Thyroid gland (tissue), 4 donors: ENCODE measurements at regions not wholly inside any gene's neighbourhood (a gene's known extent, or its start where the extent isn't known, plus 50 kb on each side); places are given as distances from the start of the nearest gene placed in this dataset.

ENCODE experiments used
- DNase-seq, 2 donors: peaks; one replicate each; pipeline ENCODE4 v3.0.0-alpha.2; 2019
- H3K27ac ChIP-seq, 3 donors: fragments of 200-600 bp; sonication (generic); 1 replicate in 2 of 3; 2 replicates in 1 of 3; pipeline ENCODE4 v1.5.1; 2016 to 2019; ENCODE audit warnings: mild to moderate bottlenecking in 1 of 3, moderate library complexity in 1 of 3
- H3K27me3 ChIP-seq: fragments of 200-600 bp; sonication (generic); one replicate; pipeline ENCODE4 v1.5.1; 2019
- H3K36me3 ChIP-seq, 2 donors: fragments of 200-600 bp; sonication (generic); one replicate each; pipeline ENCODE4 v1.5.1; 2016 to 2019
- H3K4me1 ChIP-seq, 2 donors: fragments of 200-600 bp; sonication (generic); one replicate each; pipeline ENCODE4 v1.5.1; 2017 to 2019
- H3K4me3 ChIP-seq, 3 donors: fragments of 200-600 bp; sonication (generic); replicated peaks in 1 of 3; 1 replicate in 2 of 3; 2 replicates in 1 of 3; pipeline ENCODE4 v1.5.1; 2016; ENCODE audit warnings: mild to moderate bottlenecking in 1 of 3
- H3K9me3 ChIP-seq: fragments of 200-600 bp; sonication (generic); one replicate; pipeline ENCODE4 v1.5.1; 2017
- CTCF ChIP-seq, 6 experiments: fragments of 200-600 bp in 3 of 6; fragments of 450-650 bp in 3 of 6; sonication (generic) in 3 of 6; IDR thresholded peaks; one replicate each; pipeline ENCODE4 v1.5.1; 2016 to 2019; ENCODE audit warnings: antibody characterized with exemption in 6 of 6, mild to moderate bottlenecking in 2 of 6, inconsistent platforms in 1 of 6, moderate library complexity in 1 of 6
- POLR2A ChIP-seq, 2 donors: fragments of 450-650 bp; IDR thresholded peaks; one replicate each; pipeline ENCODE4 v1.6.1; 2017; ENCODE audit warnings: antibody characterized with exemption in 2 of 2, mild to moderate bottlenecking in 2 of 2, moderate library complexity in 1 of 2
- WGBS, 2 donors: methylation state at CpG; one replicate each; pipeline ENCODE4 v1.1.5; 2017; 5-methylcytosine and 5-hydroxymethylcytosine counted together
- intact Hi-C: fragments of 100-400 bp; cut with DNase I; formaldehyde crosslinking; loops from one replicate; pipeline ENCODE4 v1.15.1; 2023

- WGBS, 2 donors = 65 to 79% methylated on average over 2 of the region's 2 CpGs
- H3K4me3 ChIP-seq = no peak overlapping the region
These were observed 1373.1 kb downstream of the STIM2 start for GRCh38 chr4:28233724-28234123.

GRCh38 chr4:28238876-28239275 lies 1378.2 kb downstream of the STIM2 start:
- intact Hi-C loops = no loop called here
- H3K27ac ChIP-seq = no peak overlapping the region
- H3K4me3 ChIP-seq = no peak overlapping the region
- WGBS, 2 donors = 57 to 61% methylated on average over 3 of the region's 3 CpGs
- DNase-seq = no peak
- no peaks in the 10 kb centered on the region for H3K27me3 ChIP-seq
- H3K9me3 ChIP-seq = no peaks in the 10 kb centered on the region
- no peak for TF ChIP-seq CTCF (IDR thresholded peaks at IDR 0.05)
- no peak for TF ChIP-seq POLR2A (IDR thresholded peaks at IDR 0.05)
- no peaks in the 10 kb centered on the region for H3K4me1 ChIP-seq
- no peaks in the 10 kb centered on the region for H3K36me3 ChIP-seq

More at GRCh38 chr4:28233724-28234123, 1373.1 kb downstream of the STIM2 start:
- TF ChIP-seq POLR2A (IDR thresholded peaks at IDR 0.05) (no peak), CTCF (IDR thresholded peaks at IDR 0.05) (no peak)
- Histone ChIP-seq H3K9me3 (no peaks in the 10 kb centered on the region), H3K27ac (no peak overlapping the region), H3K27me3 (no peaks in the 10 kb centered on the region), H3K36me3 (no peaks in the 10 kb centered on the region), H3K4me1 (no peaks in the 10 kb centered on the region)
- intact Hi-C loops = no loop called here
- no peak for DNase-seq

- H3K9me3 ChIP-seq = no peaks in the 10 kb centered on the region
- intact Hi-C loops = no loop called here
- H3K36me3 ChIP-seq = no peaks in the 10 kb centered on the region
- 59 to 62% methylated on average over 2 of the region's 2 CpGs for WGBS, 2 donors
- no peak overlapping the region for H3K4me3 ChIP-seq
- H3K4me1 ChIP-seq = no peaks in the 10 kb centered on the region
- no peak overlapping the region for H3K27ac ChIP-seq
- no peaks in the 10 kb centered on the region for H3K27me3 ChIP-seq
- TF ChIP-seq POLR2A (IDR thresholded peaks at IDR 0.05) = no peak
- TF ChIP-seq CTCF (IDR thresholded peaks at IDR 0.05) = no peak
- no peak for DNase-seq
These were observed 1380.4 kb downstream of the STIM2 start for GRCh38 chr4:28241021-28241420.

GRCh38 chr4:28247805-28248204 lies 1387.2 kb downstream of the STIM2 start:
- H3K4me1 ChIP-seq = no peaks in the 10 kb centered on the region
- no peaks in the 10 kb centered on the region for H3K9me3 ChIP-seq
- intact Hi-C loops = no loop called here
- H3K4me3 ChIP-seq = no peak overlapping the region
- H3K27me3 ChIP-seq = no peaks in the 10 kb centered on the region
- TF ChIP-seq POLR2A (IDR thresholded peaks at IDR 0.05) (no peak), CTCF (IDR thresholded peaks at IDR 0.05) (no peak)
- H3K36me3 ChIP-seq = no peaks in the 10 kb centered on the region
- WGBS, 2 donors = 91 to 95% methylated on average over 2 of the region's 2 CpGs
- H3K27ac ChIP-seq = no peak overlapping the region
- no peak for DNase-seq

GRCh38 chr4:28248269-28248668 lies 1387.6 kb downstream of the STIM2 start:
- H3K36me3 ChIP-seq = no peaks in the 10 kb centered on the region
- intact Hi-C loops = no loop called here
- WGBS, 2 donors = 62 to 66% methylated on average over 4 of the region's 4 CpGs
- H3K4me1 ChIP-seq = no peaks in the 10 kb centered on the region
- TF ChIP-seq CTCF (IDR thresholded peaks at IDR 0.05) = no peak
- no peak for TF ChIP-seq POLR2A (IDR thresholded peaks at IDR 0.05)
- H3K27me3 ChIP-seq = no peaks in the 10 kb centered on the region
- H3K4me3 ChIP-seq = no peak overlapping the region
- DNase-seq = no peak
- H3K27ac ChIP-seq = no peak overlapping the region
- H3K9me3 ChIP-seq = no peaks in the 10 kb centered on the region
